Head of caudate nucleus (tissue), 42 donors: ENCODE measurements at regions not wholly inside any gene's neighbourhood (a gene's known extent, or its start where the extent isn't known, plus 50 kb on each side); places are given as distances from the start of the nearest gene placed in this dataset.
A peak's percentile ranks its signal among the peaks of the same experiment; 100 is the strongest.
"Not testable (repeated sequence)": the region's sequence is repeated elsewhere in the genome, so short reads cannot be mapped to it uniquely, and the experiment has no call there.

Experiments
- DNase-seq, 42 donors: peaks; one replicate each; pipeline versions ENCODE4 v3.0.0 to v3.0.0-alpha.2; 2020 to 2021; ENCODE audit warnings: mixed read lengths in 7 of 42
- intact Hi-C: fragments of 100-400 bp; cut with DNase I; formaldehyde crosslinking; loops from one replicate; pipeline ENCODE4 v1.15.0; 2022

GRCh38 chr10:9910446-9910845, 1107.2 kb upstream of the CELF2 start:
- DNase-seq = no peak

GRCh38 chr10:9911488-9911887, 1106.2 kb upstream of the CELF2 start:
- DNase-seq = no peak
- intact Hi-C loops = no loop called here

More at GRCh38 chr10:9910446-9910845, 1107.2 kb upstream of the CELF2 start:
- intact Hi-C loops = no loop called here

GRCh38 chr10:9913876-9914514, 1103.7 kb upstream of the CELF2 start:
- DNase-seq = no peak
- intact Hi-C loops = no loop called here

GRCh38 chr10:9921544-9921943, 1096.1 kb upstream of the CELF2 start:
- DNase-seq = no peak
- intact Hi-C loops = no loop called here

- intact Hi-C loops = no loop called here
- DNase-seq = peak in 17 of 42 donors; percentile 1 to 47 (median 13)
Measured at GRCh38 chr10:9922126-9922870, 1095.4 kb upstream of the CELF2 start.

GRCh38 chr10:9926003-9926402, 1091.7 kb upstream of the CELF2 start:
- DNase-seq = no peak
- intact Hi-C loops = no loop called here

- DNase-seq = no peak
- intact Hi-C loops = no loop called here
Measured at GRCh38 chr10:9926881-9927280, 1090.8 kb upstream of the CELF2 start.

GRCh38 chr10:9939716-9940115, 1078.0 kb upstream of the CELF2 start:
- intact Hi-C loops = no loop called here
- no peak for DNase-seq

GRCh38 chr10:9944690-9945089, 1073.0 kb upstream of the CELF2 start:
- intact Hi-C loops = no loop called here
- no peak for DNase-seq

- intact Hi-C loops = no loop called here
Measured at GRCh38 chr10:9950070-9950469, 1067.6 kb upstream of the CELF2 start.

GRCh38 chr10:9951481-9952257, 1066.0 kb upstream of the CELF2 start:
- intact Hi-C loops = no loop called here
- no peak for DNase-seq

More at GRCh38 chr10:9950070-9950469, 1067.6 kb upstream of the CELF2 start:
- DNase-seq = no peak

- DNase-seq = no peak
- intact Hi-C loops = no loop called here
Measured at GRCh38 chr10:9957351-9957750, 1060.3 kb upstream of the CELF2 start.

- DNase-seq, intact Hi-C loops: not testable (repeated sequence)
Measured at GRCh38 chr10:9957876-9958275, 1059.8 kb upstream of the CELF2 start.

- intact Hi-C loops = no loop called here
- no peak for DNase-seq
Measured at GRCh38 chr10:9965341-9965740, 1052.3 kb upstream of the CELF2 start.

- intact Hi-C loops = no loop called here
- DNase-seq = no peak
Measured at GRCh38 chr10:9986786-9987185, 1030.9 kb upstream of the CELF2 start.

- no peak for DNase-seq
- intact Hi-C loops = no loop called here
Measured at GRCh38 chr10:9987197-9987596, 1030.5 kb upstream of the CELF2 start.

- intact Hi-C loops = no loop called here
- DNase-seq = peak in 41 of 42 donors; percentile 13 to 70 (median 40)
Measured at GRCh38 chr10:9992661-9993060, 1025.0 kb upstream of the CELF2 start.

- intact Hi-C loops = no loop called here
Measured at GRCh38 chr10:9994131-9994530, 1023.5 kb upstream of the CELF2 start.

GRCh38 chr10:9999627-10000026, 1018.0 kb upstream of the CELF2 start:
- intact Hi-C loops = no loop called here
- no peak for DNase-seq

More at GRCh38 chr10:9994131-9994530, 1023.5 kb upstream of the CELF2 start:
- DNase-seq = no peak

GRCh38 chr10:10007957-10008356, 1009.7 kb upstream of the CELF2 start:
- peak in 12 of 42 donors; percentile 1 to 40 (median 14) for DNase-seq
- intact Hi-C loops = no loop called here
